ENCODE measurements at regions not wholly inside any gene's neighbourhood (a gene's known extent, or its start where the extent isn't known, plus 50 kb on each side); places are given as distances from the start of the nearest gene placed in this dataset.

- Histone ChIP-seq H3K36me3 (ENCODE audit: control insufficient read depth, insufficient read depth, low read length) (no peaks in the 10 kb centered on the region), H3K4me3 (ENCODE audit: insufficient read depth, low read depth, low read length) (no peak overlapping the region), H3K27ac (ENCODE audit: insufficient read depth, low read depth, low read length, poor library complexity, severe bottlenecking) (no peak overlapping the region), H3K4me1 (ENCODE audit: control insufficient read depth, insufficient read depth, low read length) (no peaks in the 10 kb centered on the region), H3K9me3 (ENCODE audit: control insufficient read depth, low read length) (no peaks in the 10 kb centered on the region), H3K27me3 (ENCODE audit: control insufficient read depth, insufficient read depth, low read length, poor library complexity, severe bottlenecking) (no peaks in the 10 kb centered on the region)
- 88 to 89% methylated on average over 4 of the region's 4 CpGs for WGBS, 2 experiments
These were observed 289.2 kb upstream of the USP24 start for GRCh38 chr1:55504306-55504731.

DNA sequence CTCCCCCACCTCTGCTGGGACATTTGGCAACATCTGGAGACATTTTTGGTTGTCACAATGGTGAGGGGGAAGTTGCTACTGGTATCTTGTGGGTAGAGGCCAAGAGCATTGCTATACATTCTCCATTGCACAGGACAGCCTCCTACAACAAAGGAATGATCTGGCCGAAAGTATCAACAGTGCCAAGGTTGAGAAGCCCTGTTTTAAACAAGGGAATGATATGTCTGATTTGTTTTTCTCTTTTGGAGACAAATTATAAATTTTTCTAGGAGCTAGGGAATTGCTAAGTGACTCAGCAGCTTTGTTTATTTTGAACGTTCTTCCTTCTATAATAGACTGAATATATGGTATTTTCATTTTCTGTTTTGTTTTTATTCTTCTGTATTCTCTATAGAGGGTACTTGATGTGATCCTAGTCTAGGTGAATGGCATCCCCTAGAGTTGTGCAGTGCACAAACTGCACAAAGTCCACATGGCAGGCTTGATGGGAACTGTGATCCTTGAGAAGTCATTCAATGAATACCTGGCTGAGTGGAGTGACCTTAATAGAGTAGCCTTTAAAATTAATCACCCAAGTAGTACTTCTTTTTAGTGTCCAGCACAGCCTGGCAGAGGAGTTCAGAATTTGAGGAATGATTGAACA, 288.6 kb upstream of the USP24 start:
- H3K4me3 ChIP-seq (ENCODE audit: insufficient read depth, low read depth, low read length), result no peak overlapping the region
- no peaks in the 10 kb centered on the region for H3K4me1 ChIP-seq (ENCODE audit: control insufficient read depth, insufficient read depth, low read length)
- no peaks in the 10 kb centered on the region for H3K36me3 ChIP-seq (ENCODE audit: control insufficient read depth, insufficient read depth, low read length)
- WGBS, 2 experiments, result 90 to 96% methylated on average over 1 to 2 of the region's 2 CpGs
- H3K9me3 ChIP-seq (ENCODE audit: control insufficient read depth, low read length), result no peaks in the 10 kb centered on the region
- no peak overlapping the region for H3K27ac ChIP-seq (ENCODE audit: insufficient read depth, low read depth, low read length, poor library complexity, severe bottlenecking)
- H3K27me3 ChIP-seq (ENCODE audit: control insufficient read depth, insufficient read depth, low read length, poor library complexity, severe bottlenecking), result no peaks in the 10 kb centered on the region

- no peaks in the 10 kb centered on the region for H3K27me3 ChIP-seq (ENCODE audit: control insufficient read depth, insufficient read depth, low read length, poor library complexity, severe bottlenecking)
- 87 to 95% methylated on average over 6 of the region's 6 CpGs for WGBS, 2 experiments
- H3K9me3 ChIP-seq (ENCODE audit: control insufficient read depth, low read length), result no peaks in the 10 kb centered on the region
- H3K4me1 ChIP-seq (ENCODE audit: control insufficient read depth, insufficient read depth, low read length), result no peaks in the 10 kb centered on the region
- H3K4me3 ChIP-seq (ENCODE audit: insufficient read depth, low read depth, low read length), result no peak overlapping the region
- no peaks in the 10 kb centered on the region for H3K36me3 ChIP-seq (ENCODE audit: control insufficient read depth, insufficient read depth, low read length)
- no peak overlapping the region for H3K27ac ChIP-seq (ENCODE audit: insufficient read depth, low read depth, low read length, poor library complexity, severe bottlenecking)
These were observed 285.4 kb upstream of the USP24 start for GRCh38 chr1:55500601-55501000.

- no peaks in the 10 kb centered on the region for H3K27me3 ChIP-seq (ENCODE audit: control insufficient read depth, insufficient read depth, low read length, poor library complexity, severe bottlenecking)
- no peak overlapping the region for H3K4me3 ChIP-seq (ENCODE audit: insufficient read depth, low read depth, low read length)
- no peaks in the 10 kb centered on the region for H3K9me3 ChIP-seq (ENCODE audit: control insufficient read depth, low read length)
- 53 to 56% methylated on average over 1 of the region's 1 CpG for WGBS, 2 experiments
- H3K4me1 ChIP-seq (ENCODE audit: control insufficient read depth, insufficient read depth, low read length), result no peaks in the 10 kb centered on the region
- H3K36me3 ChIP-seq (ENCODE audit: control insufficient read depth, insufficient read depth, low read length), result no peaks in the 10 kb centered on the region
- no peak overlapping the region for H3K27ac ChIP-seq (ENCODE audit: insufficient read depth, low read depth, low read length, poor library complexity, severe bottlenecking)
These were observed 275.4 kb upstream of the USP24 start for GRCh38 chr1:55490547-55490946.

DNA sequence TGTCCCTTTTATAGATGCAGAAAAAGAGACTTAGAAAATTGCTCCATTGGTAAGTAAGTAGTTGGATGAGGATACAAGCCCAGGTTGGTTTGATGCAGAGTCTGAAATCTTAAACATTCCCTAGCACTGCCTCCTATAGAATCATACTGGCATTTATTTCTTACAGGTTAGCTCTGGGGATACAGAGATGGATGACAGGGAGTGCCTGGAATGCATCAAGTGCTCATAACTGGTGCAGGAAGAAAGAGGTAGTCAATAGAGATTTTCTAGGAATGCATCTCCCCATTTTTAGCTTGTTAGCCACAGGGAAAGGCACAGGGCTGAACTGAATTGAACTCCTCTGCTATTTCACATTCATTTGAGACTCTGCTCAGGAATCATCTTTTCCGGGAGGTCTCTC, 269.0 kb upstream of the USP24 start:
- Histone ChIP-seq H3K4me3 (ENCODE audit: insufficient read depth, low read depth, low read length) (no peak overlapping the region), H3K4me1 (ENCODE audit: control insufficient read depth, insufficient read depth, low read length) (no peaks in the 10 kb centered on the region), H3K27ac (ENCODE audit: insufficient read depth, low read depth, low read length, poor library complexity, severe bottlenecking) (no peak overlapping the region), H3K9me3 (ENCODE audit: control insufficient read depth, low read length) (no peaks in the 10 kb centered on the region), H3K36me3 (ENCODE audit: control insufficient read depth, insufficient read depth, low read length) (no peaks in the 10 kb centered on the region), H3K27me3 (ENCODE audit: control insufficient read depth, insufficient read depth, low read length, poor library complexity, severe bottlenecking) (no peaks in the 10 kb centered on the region)
- WGBS, 2 experiments, result 89 to 91% methylated on average over 1 of the region's 1 CpG

GRCh38 chr1:55483523-55483922, 268.4 kb upstream of the USP24 start:
- H3K27ac ChIP-seq (ENCODE audit: insufficient read depth, low read depth, low read length, poor library complexity, severe bottlenecking), result no peak overlapping the region
- H3K27me3 ChIP-seq (ENCODE audit: control insufficient read depth, insufficient read depth, low read length, poor library complexity, severe bottlenecking), result no peaks in the 10 kb centered on the region
- no peaks in the 10 kb centered on the region for H3K36me3 ChIP-seq (ENCODE audit: control insufficient read depth, insufficient read depth, low read length)
- H3K4me1 ChIP-seq (ENCODE audit: control insufficient read depth, insufficient read depth, low read length), result no peaks in the 10 kb centered on the region
- H3K4me3 ChIP-seq (ENCODE audit: insufficient read depth, low read depth, low read length), result no peak overlapping the region
- H3K9me3 ChIP-seq (ENCODE audit: control insufficient read depth, low read length), result no peaks in the 10 kb centered on the region
- 82 to 83% methylated on average over 2 of the region's 2 CpGs for WGBS, 2 experiments

DNA sequence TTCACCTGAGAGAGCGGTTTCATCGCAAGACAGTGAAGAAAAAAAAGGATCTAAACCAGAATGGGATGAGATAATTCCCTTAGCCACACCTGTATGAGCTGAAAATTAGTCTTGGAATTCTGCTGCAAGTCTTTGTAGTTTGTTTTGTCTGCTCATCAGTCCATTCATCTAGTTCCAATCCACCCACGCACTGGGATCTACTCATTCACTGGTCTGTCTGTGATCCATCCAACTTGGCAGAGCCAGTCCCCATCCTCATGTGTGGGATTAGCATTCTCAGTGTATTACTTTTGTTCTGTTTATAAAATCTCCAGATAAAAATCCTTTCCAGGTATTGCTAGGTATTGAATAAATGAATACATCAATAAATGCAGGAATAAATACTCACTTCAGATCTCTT, 266.5 kb upstream of the USP24 start:
- Histone ChIP-seq H3K4me1 (ENCODE audit: control insufficient read depth, insufficient read depth, low read length) (no peaks in the 10 kb centered on the region), H3K9me3 (ENCODE audit: control insufficient read depth, low read length) (no peaks in the 10 kb centered on the region), H3K27me3 (ENCODE audit: control insufficient read depth, insufficient read depth, low read length, poor library complexity, severe bottlenecking) (no peaks in the 10 kb centered on the region), H3K36me3 (ENCODE audit: control insufficient read depth, insufficient read depth, low read length) (no peaks in the 10 kb centered on the region), H3K4me3 (ENCODE audit: insufficient read depth, low read depth, low read length) (no peak overlapping the region), H3K27ac (ENCODE audit: insufficient read depth, low read depth, low read length, poor library complexity, severe bottlenecking) (no peak overlapping the region)
- 95 to 97% methylated on average over 3 of the region's 3 CpGs for WGBS, 2 experiments

GRCh38 chr1:55480029-55480795, 265.0 kb upstream of the USP24 start:
- Histone ChIP-seq H3K4me1 (ENCODE audit: control insufficient read depth, insufficient read depth, low read length) (no peaks in the 10 kb centered on the region), H3K4me3 (ENCODE audit: insufficient read depth, low read depth, low read length) (no peak overlapping the region), H3K9me3 (ENCODE audit: control insufficient read depth, low read length) (no peaks in the 10 kb centered on the region), H3K27me3 (ENCODE audit: control insufficient read depth, insufficient read depth, low read length, poor library complexity, severe bottlenecking) (no peaks in the 10 kb centered on the region), H3K36me3 (ENCODE audit: control insufficient read depth, insufficient read depth, low read length) (no peaks in the 10 kb centered on the region), H3K27ac (ENCODE audit: insufficient read depth, low read depth, low read length, poor library complexity, severe bottlenecking) (no peak overlapping the region)
- 93 to 97% methylated on average over 2 of the region's 2 CpGs for WGBS, 2 experiments

DNA sequence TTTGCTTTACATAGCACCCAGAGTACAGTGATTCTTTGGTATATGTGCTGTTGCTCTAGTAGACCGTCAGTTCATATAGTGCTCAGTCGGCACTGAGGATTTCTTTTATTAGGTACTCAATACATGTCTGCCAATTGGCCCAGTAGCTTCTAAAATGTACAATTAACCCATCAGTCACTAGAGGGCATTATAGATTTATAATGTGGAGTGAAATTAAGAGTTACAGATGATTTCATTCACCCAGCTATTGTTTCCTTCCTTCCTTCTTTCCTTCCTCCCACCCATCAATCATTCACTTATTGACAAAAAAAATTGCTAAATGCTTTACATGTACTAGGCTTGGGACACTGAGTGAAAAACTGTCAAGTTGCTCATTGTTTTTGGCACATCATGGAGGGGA, 263.6 kb upstream of the USP24 start:
- Histone ChIP-seq H3K9me3 (ENCODE audit: control insufficient read depth, low read length) (no peaks in the 10 kb centered on the region), H3K27ac (ENCODE audit: insufficient read depth, low read depth, low read length, poor library complexity, severe bottlenecking) (no peak overlapping the region), H3K27me3 (ENCODE audit: control insufficient read depth, insufficient read depth, low read length, poor library complexity, severe bottlenecking) (no peaks in the 10 kb centered on the region), H3K4me3 (ENCODE audit: insufficient read depth, low read depth, low read length) (no peak overlapping the region), H3K36me3 (ENCODE audit: control insufficient read depth, insufficient read depth, low read length) (no peaks in the 10 kb centered on the region), H3K4me1 (ENCODE audit: control insufficient read depth, insufficient read depth, low read length) (no peaks in the 10 kb centered on the region)
- 87% methylated on average over 2 of the region's 2 CpGs; no CpG with 5 or more reads in 1 of the 2 experiments for WGBS, 2 experiments

DNA sequence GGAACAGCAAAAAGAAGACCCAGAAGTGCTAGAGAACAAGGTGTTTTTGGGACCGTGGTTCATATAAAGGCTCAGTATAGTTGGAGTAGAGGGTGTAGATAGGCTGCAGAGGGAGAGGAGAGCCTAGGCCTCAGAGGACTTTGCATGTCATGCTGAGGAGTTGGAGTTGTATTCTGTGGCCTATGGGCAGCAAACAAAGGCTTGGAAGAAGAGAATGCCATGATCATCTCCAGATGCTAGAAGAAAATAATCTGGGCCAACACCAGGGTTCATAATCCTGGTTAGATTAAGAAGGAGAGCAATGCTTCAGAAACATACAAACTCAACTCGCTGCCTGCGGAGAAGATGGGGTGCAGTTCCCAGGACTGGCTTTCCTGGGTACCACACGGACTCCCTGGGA, 262.8 kb upstream of the USP24 start:
- Histone ChIP-seq H3K27ac (ENCODE audit: insufficient read depth, low read depth, low read length, poor library complexity, severe bottlenecking) (no peak overlapping the region), H3K4me3 (ENCODE audit: insufficient read depth, low read depth, low read length) (no peak overlapping the region), H3K4me1 (ENCODE audit: control insufficient read depth, insufficient read depth, low read length) (no peaks in the 10 kb centered on the region), H3K27me3 (ENCODE audit: control insufficient read depth, insufficient read depth, low read length, poor library complexity, severe bottlenecking) (no peaks in the 10 kb centered on the region), H3K36me3 (ENCODE audit: control insufficient read depth, insufficient read depth, low read length) (no peaks in the 10 kb centered on the region), H3K9me3 (ENCODE audit: control insufficient read depth, low read length) (no peaks in the 10 kb centered on the region)
- WGBS, 2 experiments, result 93 to 97% methylated on average over 4 of the region's 4 CpGs

Data from ectodermal cell (in vitro differentiated cells).